ENCODE measurements at regions not wholly inside any gene's neighbourhood (a gene's known extent, or its start where the extent isn't known, plus 50 kb on each side); places are given as distances from the start of the nearest gene placed in this dataset.

- TF ChIP-seq ZNF274 (IDR thresholded peaks at IDR 0.05; ENCODE audit: low read depth, low read length) (no peak), SUZ12 (IDR thresholded peaks at IDR 0.05; ENCODE audit: extremely low read depth, insufficient read depth, insufficient read length) (no peak)
These were observed 336.2 kb downstream of the AGTPBP1 start for GRCh38 chr9:85405566-85405950.

Data from NT2/D1 (cell line).